Stimulated activated CD8-positive, alpha-beta memory T cell treated with anti-CD3 and anti-CD28 coated beads, Interleukin-15, amount 100 ng/mL, for 1 hour (primary cell): ENCODE measurements at regions not wholly inside any gene's neighbourhood (a gene's known extent, or its start where the extent isn't known, plus 50 kb on each side); places are given as distances from the start of the nearest gene placed in this dataset.
"Not testable (repeated sequence)": the region's sequence is repeated elsewhere in the genome, so short reads cannot be mapped to it uniquely, and the experiment has no call there.

ENCODE experiments used
- DNase-seq: peaks from one replicate; pipeline ENCODE4 v3.0.0-alpha.2; 2020; ENCODE audit warnings: low read depth

GRCh38 chr18:62629031-62629430, 86.3 kb upstream of the PHLPP1 start:
- DNase-seq: no peak

DNA sequence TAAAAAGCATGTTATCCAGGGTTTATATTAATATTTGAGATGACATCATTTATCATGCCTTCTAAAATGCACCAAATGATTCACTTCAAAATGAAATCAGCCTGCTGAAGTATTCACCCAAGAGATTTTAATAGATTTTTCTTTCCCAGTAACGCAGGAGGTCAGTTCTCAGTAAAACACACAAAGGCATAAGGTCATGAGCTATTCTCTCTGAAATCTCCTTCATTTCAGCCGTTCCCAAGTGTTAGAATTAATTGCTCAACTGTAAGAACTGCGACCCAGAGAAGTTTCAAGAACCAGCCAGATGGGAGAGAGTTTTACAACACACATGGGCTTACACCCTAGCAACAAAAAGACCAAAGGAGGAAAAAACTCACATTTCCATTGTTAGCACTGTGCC, 84.2 kb upstream of the PHLPP1 start:
- no peak for DNase-seq

DNA sequence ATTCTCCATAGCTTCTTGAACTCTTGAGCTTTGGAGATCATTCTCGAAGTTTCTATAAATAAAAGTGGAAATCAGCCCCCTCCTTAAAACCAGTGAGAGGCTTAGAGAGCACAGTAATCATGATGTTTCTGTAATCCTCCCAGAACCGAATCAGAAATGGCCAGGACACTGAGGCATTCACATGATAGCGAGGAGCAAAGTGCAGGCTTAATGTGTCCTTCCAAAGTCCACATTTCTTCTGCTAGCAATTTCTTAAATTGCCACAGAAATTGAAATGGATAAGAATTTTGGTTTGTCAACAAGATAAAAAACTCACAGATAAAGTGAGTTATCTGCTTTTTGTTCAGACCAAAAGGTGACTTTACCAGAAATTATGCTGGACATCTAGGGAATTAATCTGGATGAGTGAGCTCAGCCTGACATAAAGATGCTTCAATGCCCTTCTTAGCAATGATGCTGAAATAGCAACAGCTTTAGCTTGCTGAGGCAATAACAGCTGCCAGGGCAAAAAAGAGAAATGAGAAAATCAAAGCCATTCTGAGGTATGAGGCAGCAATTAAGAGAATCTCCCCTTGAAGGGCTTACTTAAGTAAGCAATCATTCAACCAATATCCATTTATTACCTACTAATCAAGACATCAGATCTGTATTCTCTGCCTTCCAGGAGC, 82.4 kb upstream of the PHLPP1 start:
- no peak for DNase-seq

DNA sequence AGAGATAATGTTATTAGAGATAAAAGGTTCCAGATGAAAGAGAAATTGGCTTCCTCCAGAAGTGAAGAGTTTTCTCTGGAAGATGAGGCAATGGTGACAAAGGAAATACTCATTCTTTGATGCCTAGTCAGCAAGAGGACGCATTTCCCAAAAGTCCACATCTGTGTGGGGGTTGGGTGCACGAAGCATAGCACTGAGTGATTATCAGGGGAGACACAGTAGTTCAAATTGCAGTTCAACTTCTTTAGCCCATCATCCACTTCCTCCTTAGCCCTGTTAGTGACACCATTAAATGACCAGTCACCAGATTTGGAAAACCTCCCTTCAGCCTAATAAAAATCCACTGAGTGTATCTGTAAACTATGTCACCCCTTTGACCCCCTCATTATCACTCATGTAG, 80.9 kb upstream of the PHLPP1 start:
- no peak for DNase-seq

- no peak for DNase-seq
Measured at GRCh38 chr18:62634979-62635630, 80.2 kb upstream of the PHLPP1 start.

- DNase-seq: no peak
Measured at GRCh38 chr18:62637403-62637802, 77.9 kb upstream of the PHLPP1 start.

- DNase-seq: peak; percentile 7
Measured at GRCh38 chr18:62637807-62638687, 77.3 kb upstream of the PHLPP1 start.

GRCh38 chr18:62643181-62643580, 72.2 kb upstream of the PHLPP1 start:
- no peak for DNase-seq

- no peak for DNase-seq
Measured at GRCh38 chr18:62644773-62645172, 70.6 kb upstream of the PHLPP1 start.

- DNase-seq: no peak
Measured at GRCh38 chr18:62647179-62647578, 68.2 kb upstream of the PHLPP1 start.

GRCh38 chr18:62648045-62648678, 67.2 kb upstream of the PHLPP1 start:
- DNase-seq: no peak

DNA sequence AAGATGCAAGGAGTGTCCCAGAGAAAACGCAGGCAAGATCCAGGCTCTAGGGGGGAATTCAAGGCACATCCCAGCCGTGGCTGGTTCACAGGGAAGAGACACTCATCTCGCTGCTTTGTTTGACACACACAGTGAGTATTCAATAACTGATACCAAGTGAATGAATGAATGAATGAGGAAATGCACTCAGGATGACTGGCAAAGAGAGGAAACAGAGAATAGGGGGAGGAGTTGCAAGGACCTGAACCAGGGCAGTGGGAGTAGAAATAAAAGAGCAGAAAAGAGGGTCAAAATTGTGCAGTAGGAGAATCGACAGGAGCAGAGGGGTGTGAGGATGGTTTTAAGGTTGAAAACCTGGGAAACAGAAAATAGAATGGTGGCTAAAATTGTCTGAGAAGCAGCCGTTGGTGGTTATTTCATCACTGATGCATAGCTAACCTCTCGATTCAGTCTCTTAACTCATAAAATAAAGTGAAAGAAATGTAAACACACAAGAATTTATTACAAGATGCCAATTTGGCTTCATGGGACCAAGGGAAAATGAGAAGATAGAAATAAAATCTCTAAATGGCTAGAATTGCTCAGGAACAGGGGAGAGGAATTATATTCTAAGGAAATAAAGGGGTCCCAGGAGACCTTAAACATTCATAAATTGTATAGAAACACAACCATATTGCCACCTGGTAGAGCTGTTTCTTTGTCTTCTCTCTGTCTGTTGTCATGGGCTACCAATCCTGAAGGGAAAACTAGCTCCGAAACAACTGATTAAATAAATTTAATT, 63.9 kb upstream of the PHLPP1 start:
- no peak for DNase-seq

DNA sequence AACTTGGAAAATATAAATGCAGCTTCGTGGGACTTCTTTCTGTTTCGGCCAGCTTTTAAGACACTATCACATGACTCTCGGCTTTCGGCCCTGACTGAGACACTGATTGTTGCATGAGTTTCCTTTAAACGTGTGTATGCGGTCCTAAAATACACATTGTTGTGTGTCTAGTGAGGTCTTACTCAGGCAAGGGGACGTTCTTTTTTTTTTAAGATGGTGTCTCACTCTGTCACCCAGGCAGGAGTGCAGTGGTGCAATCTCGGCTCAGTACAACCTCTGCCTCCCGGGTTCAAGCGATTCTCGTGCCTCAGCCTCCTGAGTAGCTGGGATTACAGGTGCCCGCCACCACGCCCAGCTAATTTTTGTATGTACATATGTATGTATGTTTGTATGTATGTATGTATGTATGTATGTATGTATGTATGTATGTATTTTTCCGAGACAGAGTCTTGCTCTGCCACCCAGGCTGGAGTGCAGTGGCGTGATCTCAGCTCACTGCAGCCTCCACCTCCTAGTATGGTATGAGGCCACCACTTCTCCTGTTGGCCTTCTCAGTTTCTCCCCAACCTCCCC, 63.2 kb upstream of the PHLPP1 start:
- not testable (repeated sequence) for DNase-seq

DNA sequence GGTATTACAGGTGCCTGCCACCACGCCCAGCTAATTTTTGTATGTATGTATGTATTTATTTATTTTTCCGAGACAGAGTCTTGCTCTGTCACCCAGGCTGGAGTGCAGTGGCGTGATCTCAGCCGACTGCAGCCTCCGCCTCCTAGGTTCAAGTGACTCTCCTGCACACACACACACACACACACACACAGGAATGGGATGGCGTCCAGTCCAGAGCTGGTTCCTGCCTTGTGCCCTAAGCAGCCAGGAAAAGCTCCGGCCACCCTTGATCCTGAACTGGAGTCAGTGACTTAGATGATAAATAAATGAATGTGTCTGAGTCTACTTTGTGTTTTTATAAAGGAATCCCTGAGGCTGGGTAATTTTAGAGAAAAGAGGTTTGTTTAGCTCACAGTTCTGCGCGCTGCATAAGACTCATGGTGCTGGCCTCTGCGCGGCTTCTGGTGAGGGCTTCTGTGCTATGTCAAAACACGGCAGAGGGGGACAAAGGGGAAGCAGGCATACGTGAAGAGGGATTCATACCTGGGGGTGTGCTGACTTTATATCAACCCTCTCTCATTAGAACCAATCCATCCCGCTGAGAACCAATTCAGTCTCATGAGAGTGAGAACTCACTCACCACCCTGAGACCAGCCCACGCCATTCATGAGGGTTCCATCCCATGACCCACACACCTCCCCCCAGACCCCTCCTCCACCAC, 59.7 kb upstream of the PHLPP1 start:
- DNase-seq: no peak

DNA sequence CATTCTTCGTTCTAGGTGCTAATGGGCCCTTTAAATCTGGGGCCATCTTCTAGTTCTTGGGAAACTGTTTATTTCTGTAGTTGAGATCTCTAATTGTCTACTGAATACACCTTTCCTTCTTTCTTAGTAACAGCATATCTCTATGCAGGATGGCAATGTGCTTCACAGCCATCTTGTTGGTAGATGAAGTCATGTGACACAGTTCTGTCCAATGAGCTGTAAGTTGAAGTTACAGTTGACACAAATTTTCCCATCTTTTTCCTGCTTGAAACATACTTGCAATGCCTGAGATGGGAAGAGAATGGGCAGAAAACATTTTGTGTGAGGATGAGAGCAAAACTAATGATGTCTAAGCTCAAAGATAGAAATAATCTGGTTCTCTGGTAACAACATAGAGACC, 57.3 kb upstream of the PHLPP1 start:
- no peak for DNase-seq

DNA sequence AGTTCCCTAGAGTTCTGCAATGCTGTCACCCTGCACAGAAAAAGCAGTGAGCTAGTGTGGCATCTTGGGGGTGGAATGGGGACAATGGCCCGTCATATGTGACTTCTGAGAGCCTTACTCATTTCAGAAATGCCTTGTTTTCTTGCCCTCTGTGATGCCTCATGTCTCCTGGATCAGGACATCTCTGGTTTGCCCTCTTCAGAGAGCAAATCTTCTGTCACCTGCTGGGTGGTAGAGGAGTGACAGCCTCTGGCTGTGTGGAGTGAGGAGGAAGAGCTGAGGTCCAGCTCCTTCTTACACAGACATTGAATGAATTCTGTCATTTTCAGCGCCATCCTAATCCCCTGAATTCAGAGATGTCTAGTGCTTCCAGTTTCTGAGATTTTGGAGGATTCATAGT, 55.6 kb upstream of the PHLPP1 start:
- no peak for DNase-seq

GRCh38 chr18:62660691-62661090, 54.6 kb upstream of the PHLPP1 start:
- DNase-seq: no peak

DNA sequence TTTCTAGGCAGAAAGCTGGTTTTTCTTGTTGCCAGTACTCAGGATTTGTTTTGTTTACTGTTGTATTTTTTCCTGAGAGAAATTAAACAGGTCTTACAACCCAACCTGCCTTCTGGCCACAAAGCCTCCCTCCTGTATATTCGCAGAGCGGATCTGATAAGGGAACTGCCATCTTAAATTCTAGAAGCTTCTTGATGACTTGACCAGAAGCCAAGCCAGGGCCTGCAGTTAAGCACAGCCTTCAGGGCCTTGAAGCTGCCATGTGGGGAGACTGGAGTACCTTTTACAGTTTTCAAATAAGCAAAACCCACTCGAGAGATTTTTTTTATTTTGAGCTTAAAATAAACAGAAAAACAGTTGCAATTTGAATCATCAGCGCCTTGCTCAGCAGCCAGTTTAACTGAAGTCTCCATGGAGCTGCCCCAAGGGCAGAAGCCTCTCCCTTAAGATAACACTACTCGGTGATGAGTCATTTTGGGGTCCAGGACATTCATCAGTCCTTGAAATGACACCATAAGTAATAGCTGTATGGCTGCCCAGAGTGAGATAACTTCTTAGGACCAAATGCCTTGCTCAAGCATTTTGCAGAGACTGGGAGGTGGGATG, 51.5 kb upstream of the PHLPP1 start:
- DNase-seq: no peak

DNA sequence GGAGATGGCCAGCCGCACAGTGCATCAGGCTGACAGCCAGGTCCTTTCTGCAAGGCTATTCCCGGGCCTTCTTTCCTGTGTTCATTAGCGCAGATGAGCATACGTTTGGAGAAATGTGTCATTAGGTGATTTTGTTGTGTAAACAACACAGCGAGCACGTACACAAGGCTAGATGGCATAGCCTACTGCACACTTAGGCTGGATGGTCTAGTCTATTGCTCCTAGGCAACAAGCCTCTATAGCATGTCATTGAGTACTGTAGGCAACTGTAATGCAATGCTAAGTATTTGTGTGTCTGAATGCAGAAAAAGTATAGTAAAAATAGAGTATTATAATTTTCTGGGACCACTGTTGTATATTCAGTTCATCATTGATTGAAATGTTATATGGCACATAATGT, 50.9 kb upstream of the PHLPP1 start:
- DNase-seq: no peak

GRCh38 chr18:62665188-62665587, 50.2 kb upstream of the PHLPP1 start:
- no peak for DNase-seq
